Breast epithelium (tissue), 3 donors: ENCODE measurements at regions not wholly inside any gene's neighbourhood (a gene's known extent, or its start where the extent isn't known, plus 50 kb on each side); places are given as distances from the start of the nearest gene placed in this dataset.

Experiments used
- CTCF ChIP-seq, 3 donors: fragments of 450-650 bp; IDR thresholded peaks; one replicate each; pipeline ENCODE4 v1.5.1; 2016 to 2017; ENCODE audit warnings: antibody characterized with exemption in 3 of 3, mild to moderate bottlenecking in 3 of 3, moderate library complexity in 3 of 3
- POLR2A ChIP-seq: fragments of 450-650 bp; IDR thresholded peaks from one replicate; pipeline ENCODE4 v1.6.1; 2016; ENCODE audit warnings: antibody characterized with exemption, mild to moderate bottlenecking, moderate library complexity
- POLR2AphosphoS5 ChIP-seq, 3 donors: sonication (generic); formaldehyde crosslinking; IDR thresholded peaks; one replicate each; pipeline ENCODE4 v1.6.1; 2017; ENCODE audit warnings: antibody characterized with exemption in 3 of 3

GRCh38 chr12:58421990-58422389, 480.6 kb downstream of the ATP23 start:
- TF ChIP-seq CTCF (IDR thresholded peaks at IDR 0.05) (no peak), POLR2A (no peak), POLR2AphosphoS5 (IDR thresholded peaks at IDR 0.05) (no peak)
